ENCODE measurements at regions not wholly inside any gene's neighbourhood (a gene's known extent, or its start where the extent isn't known, plus 50 kb on each side); places are given as distances from the start of the nearest gene placed in this dataset.

GRCh38 chr2:65850695-65851094 lies 418.3 kb upstream of the SPRED2 start:
- no peak for DNase-seq

- DNase-seq, result peak in 1 of 56 donors; percentile 3
Measured at GRCh38 chr2:65846989-65847678, 414.7 kb upstream of the SPRED2 start.

- DNase-seq, result no peak
Measured at GRCh38 chr2:65845442-65846182, 413.2 kb upstream of the SPRED2 start.

- no peak for DNase-seq
Measured at GRCh38 chr2:65842104-65842503, 409.7 kb upstream of the SPRED2 start.

- no peak for DNase-seq
Measured at GRCh38 chr2:65835975-65836549, 403.7 kb upstream of the SPRED2 start.

- no peak for DNase-seq
Measured at GRCh38 chr2:65834771-65835475, 402.5 kb upstream of the SPRED2 start.

GRCh38 chr2:65834062-65834461 lies 401.7 kb upstream of the SPRED2 start:
- DNase-seq, result no peak

- no peak for DNase-seq
Measured at GRCh38 chr2:65831509-65831908, 399.1 kb upstream of the SPRED2 start.

GRCh38 chr2:65826567-65826966 lies 394.2 kb upstream of the SPRED2 start:
- DNase-seq, result no peak

- DNase-seq, result no peak
Measured at GRCh38 chr2:65823511-65823910, 391.1 kb upstream of the SPRED2 start.

- no peak for DNase-seq
Measured at GRCh38 chr2:65820454-65820853, 388.1 kb upstream of the SPRED2 start.

- no peak for DNase-seq
Measured at GRCh38 chr2:65819963-65820362, 387.6 kb upstream of the SPRED2 start.

- DNase-seq, result no peak
Measured at GRCh38 chr2:65818873-65819451, 386.6 kb upstream of the SPRED2 start.

GRCh38 chr2:65813631-65814173 lies 381.3 kb upstream of the SPRED2 start:
- no peak for DNase-seq

- DNase-seq, result no peak
Measured at GRCh38 chr2:65812887-65813286, 380.5 kb upstream of the SPRED2 start.

- DNase-seq, result no peak
Measured at GRCh38 chr2:65807942-65808341, 375.5 kb upstream of the SPRED2 start.

- DNase-seq, result no peak
Measured at GRCh38 chr2:65804777-65805176, 372.4 kb upstream of the SPRED2 start.

GRCh38 chr2:65802298-65802942 lies 370.0 kb upstream of the SPRED2 start:
- DNase-seq, result no peak

- no peak for DNase-seq
Measured at GRCh38 chr2:65800998-65801397, 368.6 kb upstream of the SPRED2 start.

GRCh38 chr2:65799141-65799854 lies 366.9 kb upstream of the SPRED2 start:
- no peak for DNase-seq
